Lower leg skin (tissue), 4 donors: ENCODE measurements at regions not wholly inside any gene's neighbourhood (a gene's known extent, or its start where the extent isn't known, plus 50 kb on each side); places are given as distances from the start of the nearest gene placed in this dataset.
"Not testable (repeated sequence)": the region's sequence is repeated elsewhere in the genome, so short reads cannot be mapped to it uniquely, and the experiment has no call there.

Experiments
- DNase-seq, 2 donors: peaks; one replicate each; pipeline ENCODE4 v3.0.0-alpha.2; 2019; ENCODE audit warnings: low spot score in 2 of 2
- H3K4me3 ChIP-seq: fragments of 200-600 bp; sonication (generic); 2 replicates; pipeline ENCODE4 v1.5.1; 2017; ENCODE audit warnings: mild to moderate bottlenecking, low read depth; ENCODE audit not compliant: poor library complexity, severe bottlenecking
- CTCF ChIP-seq, 3 donors: fragments of 450-650 bp; IDR thresholded peaks; one replicate each; pipeline ENCODE4 v1.5.1; 2016; ENCODE audit warnings: antibody characterized with exemption in 3 of 3, mild to moderate bottlenecking in 3 of 3, moderate library complexity in 2 of 3
- POLR2A ChIP-seq, 2 donors: fragments of 450-650 bp; IDR thresholded peaks; one replicate each; pipeline ENCODE4 v1.6.1; 2016 to 2017; ENCODE audit warnings: antibody characterized with exemption in 2 of 2, mild to moderate bottlenecking in 1 of 2, moderate library complexity in 1 of 2
- WGBS, 2 donors: methylation state at CpG; one replicate each; pipeline ENCODE4 v1.1.5; 2018; 5-methylcytosine and 5-hydroxymethylcytosine counted together
- intact Hi-C: fragments of 100-400 bp; cut with DNase I; formaldehyde crosslinking; loops from one replicate; pipeline ENCODE4 v1.15.0; 2023; ENCODE audit warnings: low total_unique reads

- intact Hi-C loops, H3K4me3 ChIP-seq: not testable (repeated sequence)
- WGBS, 2 donors: 24 to 43% methylated on average over 11 to 13 of the region's 13 CpGs
- peak in 1 of 2 donors; percentile 31 for DNase-seq
Measured at GRCh38 chr16:32066016-32066651, 187.0 kb upstream of the TP53TG3D start.

- intact Hi-C loops, DNase-seq, H3K4me3 ChIP-seq: not testable (repeated sequence)
- no CpG with 5 or more reads among the region's 3 CpGs for WGBS, 2 donors
Measured at GRCh38 chr16:32071586-32071985, 181.5 kb upstream of the TP53TG3D start.

- intact Hi-C loops, H3K4me3 ChIP-seq: not testable (repeated sequence)
- 30 to 63% methylated on average over 2 to 9 of the region's 15 CpGs for whole genome bisulfite sequencing, 2 donors
- DNase-seq: peak in 1 of 2 donors; percentile 37
Measured at GRCh38 chr16:32083891-32084290, 169.2 kb upstream of the TP53TG3D start.

GRCh38 chr16:32084656-32085401 lies 168.3 kb upstream of the TP53TG3D start:
- H3K4me3 ChIP-seq, intact Hi-C loops: not testable (repeated sequence)
- WGBS, 2 donors: 15 to 27% methylated on average over 57 to 70 of the region's 86 CpGs
- peak in 1 of 2 donors; percentile 59 for DNase-seq

GRCh38 chr16:32085438-32086141 lies 167.5 kb upstream of the TP53TG3D start:
- DNase-seq, intact Hi-C loops: not testable (repeated sequence)
- H3K4me3 ChIP-seq: peak overlapping the region; percentile 12
- 7 to 16% methylated on average over 44 to 63 of the region's 65 CpGs for WGBS, 2 donors

GRCh38 chr16:32115562-32115961 lies 137.5 kb upstream of the TP53TG3D start:
- DNase-seq, H3K4me3 ChIP-seq, intact Hi-C loops: not testable (repeated sequence)
- WGBS, 2 donors: 14 to 18% methylated on average over 45 of the region's 45 CpGs

- no peak for DNase-seq
- WGBS, 2 donors: 2 to 3% methylated on average over 38 to 40 of the region's 52 CpGs
- TF ChIP-seq POLR2A (IDR thresholded peaks at IDR 0.05) (no peak), CTCF (IDR thresholded peaks at IDR 0.05) (no peak)
- intact Hi-C loops: no loop called here
- peak overlapping the region; percentile 32 for H3K4me3 ChIP-seq
Measured at GRCh38 chr16:32116080-32116479, 137.0 kb upstream of the TP53TG3D start.

GRCh38 chr16:32116533-32116932 lies 136.6 kb upstream of the TP53TG3D start:
- DNase-seq, intact Hi-C loops: not testable (repeated sequence)
- peak overlapping the region; percentile 32 for H3K4me3 ChIP-seq
- WGBS, 2 donors: 48 to 73% methylated on average over 9 to 20 of the region's 29 CpGs

GRCh38 chr16:32120372-32120771 lies 132.7 kb upstream of the TP53TG3D start:
- DNase-seq, intact Hi-C loops, H3K4me3 ChIP-seq: not testable (repeated sequence)
- WGBS, 2 donors: 70 to 71% methylated on average over 1 of the region's 1 CpG

GRCh38 chr16:32120779-32121178 lies 132.3 kb upstream of the TP53TG3D start:
- intact Hi-C loops, DNase-seq, H3K4me3 ChIP-seq: not testable (repeated sequence)
- 82 to 84% methylated on average over 3 of the region's 3 CpGs for WGBS, 2 donors

- H3K4me3 ChIP-seq, intact Hi-C loops, DNase-seq: not testable (repeated sequence)
- WGBS, 2 donors: 73 to 83% methylated on average over 2 of the region's 2 CpGs
Measured at GRCh38 chr16:32121273-32121900, 131.7 kb upstream of the TP53TG3D start.

- no CpG with 5 or more reads among the region's 8 CpGs for WGBS, 2 donors
- H3K4me3 ChIP-seq, intact Hi-C loops, DNase-seq: not testable (repeated sequence)
Measured at GRCh38 chr16:32152434-32152833, 100.7 kb upstream of the TP53TG3D start.

- no CpG with 5 or more reads among the region's 61 CpGs for WGBS, 2 donors
- not testable (repeated sequence) for H3K4me3 ChIP-seq, DNase-seq
Measured at GRCh38 chr16:32187918-32188669, 65.0 kb upstream of the TP53TG3D start.

More at GRCh38 chr16:32187918-32188669, 65.0 kb upstream of the TP53TG3D start:
- intact Hi-C loops: not testable (repeated sequence)
